Lower leg skin (tissue), 3 donors: ENCODE measurements at regions not wholly inside any gene's neighbourhood (a gene's known extent, or its start where the extent isn't known, plus 50 kb on each side); places are given as distances from the start of the nearest gene placed in this dataset.

Experiments
- CTCF ChIP-seq, 3 donors: fragments of 450-650 bp; IDR thresholded peaks; one replicate each; pipeline ENCODE4 v1.5.1; 2016; ENCODE audit warnings: antibody characterized with exemption in 3 of 3, mild to moderate bottlenecking in 3 of 3, moderate library complexity in 2 of 3
- POLR2A ChIP-seq, 2 donors: fragments of 450-650 bp; IDR thresholded peaks; one replicate each; pipeline ENCODE4 v1.6.1; 2016 to 2017; ENCODE audit warnings: antibody characterized with exemption in 2 of 2, mild to moderate bottlenecking in 1 of 2, moderate library complexity in 1 of 2

GRCh38 chr1:82153272-82153629, 352.5 kb downstream of the ADGRL2 start:
- TF ChIP-seq CTCF (IDR thresholded peaks at IDR 0.05): no peak
- no peak for TF ChIP-seq POLR2A (IDR thresholded peaks at IDR 0.05)
